Caco-2 (cell line): ENCODE measurements at regions not wholly inside any gene's neighbourhood (a gene's known extent, or its start where the extent isn't known, plus 50 kb on each side); places are given as distances from the start of the nearest gene placed in this dataset.

ENCODE experiments used
- BruUV-seq: library from RNA; stranded (reverse); fragments of 400-500 nt; replicated peaks from 2 replicates; lab custom pipeline; 2021; lab: Mats Ljungman, UMichigan
- CTCF ChIA-PET: fragments of 300-600 bp; sonication (Branson Sonifier 250); formaldehyde crosslinking; loops from one replicate; lab custom pipeline; 2022; ENCODE audit warnings: antibody characterized with exemption; lab: Charles Lee
- POLR2A ChIA-PET: fragments of 300-600 bp; sonication (Branson Sonifier 250); formaldehyde crosslinking; loops from one replicate; lab custom pipeline; 2022; ENCODE audit warnings: antibody characterized with exemption; lab: Charles Lee
- DNase-seq, 2 experiments: peaks; one replicate each; pipeline versions ENCODE4 v3.0.0 to v3.0.0-alpha.2; 2020 to 2022
- H3K27me3 ChIP-seq: replicated peaks from 2 replicates; pipeline ENCODE4 v1.6.0; 2011; ENCODE audit warnings: low read length; ENCODE audit not compliant: control insufficient read depth, insufficient read depth
- H3K36me3 ChIP-seq: 2 replicates; pipeline ENCODE4 v1.5.1; 2011; ENCODE audit warnings: low read length; ENCODE audit not compliant: control insufficient read depth, insufficient read depth
- H3K4me1 ChIP-seq: fragments of 250-450 bp; sonication (Bioruptor Pico); 2 replicates; pipeline ENCODE4 v1.5.1; 2020; ENCODE audit warnings: mild to moderate bottlenecking
- H3K4me3 ChIP-seq: 2 replicates; pipeline ENCODE4 v1.5.1; 2011; ENCODE audit warnings: low read depth, mild to moderate bottlenecking, control low read depth, low read length
- H3K9me3 ChIP-seq: fragments of 250-450 bp; sonication (Bioruptor Pico); 2 replicates; pipeline ENCODE4 v1.5.1; 2020; ENCODE audit warnings: mild to moderate bottlenecking, moderate library complexity
- H3K27ac Mint-ChIP-seq: one replicate; pipeline ENCODE4 v1.8.0; 2022; ENCODE audit warnings: mixed read lengths; ENCODE audit not compliant: unreplicated experiment
- H3K27me3 Mint-ChIP-seq: one replicate; pipeline ENCODE4 v1.8.0; 2022; ENCODE audit warnings: mixed read lengths; ENCODE audit not compliant: insufficient read depth, unreplicated experiment
- H3K36me3 Mint-ChIP-seq: one replicate; pipeline ENCODE4 v1.8.0; 2022; ENCODE audit warnings: mild to moderate bottlenecking, mixed read lengths; ENCODE audit not compliant: insufficient read depth, unreplicated experiment
- H3K4me1 Mint-ChIP-seq: one replicate; pipeline ENCODE4 v1.8.0; 2022; ENCODE audit warnings: low read depth, mixed read lengths; ENCODE audit not compliant: unreplicated experiment
- H3K4me3 Mint-ChIP-seq: one replicate; pipeline ENCODE4 v1.8.0; 2022; ENCODE audit warnings: mild to moderate bottlenecking, moderate library complexity, mixed read lengths; ENCODE audit not compliant: unreplicated experiment
- H3K9me3 Mint-ChIP-seq: one replicate; pipeline ENCODE4 v1.8.0; 2022; ENCODE audit warnings: mixed read lengths; ENCODE audit not compliant: unreplicated experiment
- CTCF ChIP-seq, 2 experiments: fragments of 200-600 bp in 1 of 2; IDR thresholded peaks; 1 replicate in 1 of 2; 2 replicates in 1 of 2; pipeline versions ENCODE4 v1.5.1 to v1.8.0; 2011 to 2022; ENCODE audit warnings: antibody characterized with exemption in 1 of 2, control low read depth in 1 of 2, inconsistent platforms in 1 of 2, low read depth in 1 of 2, low read length in 1 of 2, mild to moderate bottlenecking in 1 of 2, moderate library complexity in 1 of 2; ENCODE audit not compliant: insufficient read depth in 1 of 2, severe bottlenecking in 1 of 2, unreplicated experiment in 1 of 2
- intact Hi-C: fragments of 100-400 bp; cut with micrococcal nuclease; formaldehyde crosslinking; loops from one replicate; pipeline ENCODE4 v1.10.0; 2022; ENCODE audit not compliant: unreplicated experiment

- no peaks in the 10 kb centered on the region for H3K27me3 Mint-ChIP-seq
- no peaks in the 10 kb centered on the region for H3K9me3 Mint-ChIP-seq
- intact Hi-C loops = no loop called here
- no peak for TF ChIP-seq CTCF (IDR thresholded peaks at IDR 0.05; ENCODE audit: insufficient read depth in 1 of 2, low read depth in 1 of 2, low read length in 1 of 2, severe bottlenecking in 1 of 2, unreplicated experiment in 1 of 2)
- ChIA-PET CTCF (no interaction called here), POLR2A (no interaction called here)
- no peak overlapping the region for H3K27ac Mint-ChIP-seq
- no peak overlapping the region for H3K4me3 Mint-ChIP-seq
- no peaks in the 10 kb centered on the region for H3K4me1 Mint-ChIP-seq
- no TSS peak for BruUV-seq
- no peaks in the 10 kb centered on the region for H3K36me3 Mint-ChIP-seq
- H3K36me3 ChIP-seq = no peaks in the 10 kb centered on the region
- no peaks in the 10 kb centered on the region for H3K4me1 ChIP-seq
- DNase-seq = no peak
- no peaks in the 10 kb centered on the region for H3K27me3 ChIP-seq
- H3K9me3 ChIP-seq = no peaks in the 10 kb centered on the region
- H3K4me3 ChIP-seq = no peak overlapping the region
These were observed 774.9 kb downstream of the ROBO2 start for GRCh38 chr3:77814845-77815244.

- peak; percentile 14 to 37 for DNase-seq
- BruUV-seq = no TSS peak
These were observed 775.6 kb downstream of the ROBO2 start for GRCh38 chr3:77815467-77815866.

GRCh38 chr3:77816366-77816765 lies 776.5 kb downstream of the ROBO2 start:
- no peak for TF ChIP-seq CTCF (IDR thresholded peaks at IDR 0.05; ENCODE audit: insufficient read depth in 1 of 2, low read depth in 1 of 2, low read length in 1 of 2, severe bottlenecking in 1 of 2, unreplicated experiment in 1 of 2)
- Histone ChIP-seq H3K36me3 (no peaks in the 10 kb centered on the region), H3K4me3 (no peak overlapping the region), H3K4me1 (no peaks in the 10 kb centered on the region), H3K9me3 (no peaks in the 10 kb centered on the region), H3K27me3 (no peaks in the 10 kb centered on the region)
- ChIA-PET CTCF (no interaction called here), POLR2A (no interaction called here)
- Mint-ChIP-seq H3K27ac (no peak overlapping the region), H3K9me3 (no peaks in the 10 kb centered on the region), H3K4me1 (no peaks in the 10 kb centered on the region), H3K4me3 (no peak overlapping the region), H3K27me3 (no peaks in the 10 kb centered on the region), H3K36me3 (no peaks in the 10 kb centered on the region)
- DNase-seq = no peak
- BruUV-seq = no TSS peak
- intact Hi-C loops = no loop called here

More at GRCh38 chr3:77815467-77815866, 775.6 kb downstream of the ROBO2 start:
- H3K27me3 ChIP-seq = no peaks in the 10 kb centered on the region
- H3K9me3 Mint-ChIP-seq = no peaks in the 10 kb centered on the region
- H3K4me1 Mint-ChIP-seq = no peaks in the 10 kb centered on the region
- no peaks in the 10 kb centered on the region for H3K36me3 Mint-ChIP-seq
- H3K9me3 ChIP-seq = no peaks in the 10 kb centered on the region
- CTCF ChIA-PET = no interaction called here
- H3K4me1 ChIP-seq = no peaks in the 10 kb centered on the region
- H3K4me3 Mint-ChIP-seq = no peak overlapping the region
- H3K27me3 Mint-ChIP-seq = no peaks in the 10 kb centered on the region
- no peak overlapping the region for H3K27ac Mint-ChIP-seq
- no peaks in the 10 kb centered on the region for H3K36me3 ChIP-seq
- no peak overlapping the region for H3K4me3 ChIP-seq
- intact Hi-C loops = no loop called here
- TF ChIP-seq CTCF (IDR thresholded peaks at IDR 0.05; ENCODE audit: insufficient read depth in 1 of 2, low read depth in 1 of 2, low read length in 1 of 2, severe bottlenecking in 1 of 2, unreplicated experiment in 1 of 2) = peak in 1 of 2 experiments; percentile 45
- POLR2A ChIA-PET = no interaction called here
